SK-N-SH (cell line): ENCODE measurements at regions not wholly inside any gene's neighbourhood (a gene's known extent, or its start where the extent isn't known, plus 50 kb on each side); places are given as distances from the start of the nearest gene placed in this dataset.

ENCODE experiments used
- CTCF ChIA-PET: fragments of 300-600, 350-600 bp; formaldehyde crosslinking; extraction: SDS; loops from one replicate; lab custom pipeline; 2021; lab: Yijun Ruan, JAX
- POLR2A ChIA-PET: fragments of 350-600 bp; sonication (Branson Sonifier 250); formaldehyde crosslinking; extraction: SDS; loops from one replicate; lab custom pipeline; 2020; ENCODE audit warnings: antibody characterized with exemption, inconsistent platforms; lab: Yijun Ruan, JAX
- DNase-seq: peaks from one replicate; pipeline ENCODE4 v3.0.0; 2012
- H2AFZ ChIP-seq: fragments of 200-600 bp; sonication (generic); 2 replicates; pipeline ENCODE4 v1.8.1; 2016; ENCODE audit warnings: antibody characterized with exemption, mild to moderate bottlenecking, low read depth
- H3F3A ChIP-seq: fragments of 200-600 bp; sonication (generic); replicated peaks from 2 replicates; pipeline ENCODE3; 2016; ENCODE audit warnings: antibody characterized with exemption, mild to moderate bottlenecking; ENCODE audit not compliant: insufficient read depth
- H3K27ac ChIP-seq, 2 experiments: fragments of 200-500 bp in 1 of 2; fragments of 200-600 bp in 1 of 2; sonication (Bioruptor generic) in 1 of 2; sonication (generic), shearing (Covaris generic) in 1 of 2; 2 replicates each; pipeline versions ENCODE4 v1.5.1 to v1.6.1; 2014 to 2016; ENCODE audit warnings: low read depth in 2 of 2, inconsistent platforms in 1 of 2, low read length in 1 of 2, mild to moderate bottlenecking in 1 of 2, mixed read lengths in 1 of 2
- H3K27me3 ChIP-seq: fragments of 200-600 bp; sonication (generic), shearing (Covaris generic); 2 replicates; pipeline ENCODE4 v1.6.1; 2016; ENCODE audit warnings: mixed run types; ENCODE audit not compliant: insufficient read depth
- H3K36me3 ChIP-seq, 2 experiments: fragments of 200-500 bp in 1 of 2; fragments of 200-600 bp in 1 of 2; sonication (Bioruptor generic) in 1 of 2; sonication (generic) in 1 of 2; replicated peaks in 1 of 2; 2 replicates each; pipeline versions ENCODE3 to v1.5.1; 2014 to 2016; ENCODE audit warnings: low read length in 1 of 2, mild to moderate bottlenecking in 1 of 2; ENCODE audit not compliant: insufficient read depth in 2 of 2, control insufficient read depth in 1 of 2
- H3K4me1 ChIP-seq, 2 experiments: fragments of 200-500 bp in 1 of 2; fragments of 200-600 bp in 1 of 2; sonication (Bioruptor generic) in 1 of 2; sonication (generic), shearing (Covaris generic) in 1 of 2; 2 replicates each; pipeline versions ENCODE4 v1.5.1 to v1.6.1; 2014 to 2016; ENCODE audit warnings: low read depth in 1 of 2, low read length in 1 of 2, mixed run types in 1 of 2; ENCODE audit not compliant: insufficient read depth in 2 of 2, control insufficient read depth in 1 of 2
- H3K4me2 ChIP-seq: fragments of 200-600 bp; sonication (generic), shearing (Covaris generic); 2 replicates; pipeline ENCODE4 v1.6.1; 2017; ENCODE audit warnings: mixed run types
- H3K4me3 ChIP-seq, 2 experiments: fragments of 200-500 bp in 1 of 2; fragments of 200-600 bp in 1 of 2; sonication (Bioruptor generic) in 1 of 2; sonication (generic), shearing (Covaris generic) in 1 of 2; 2 replicates each; pipeline versions ENCODE4 v1.5.1 to v1.8.1; 2014 to 2016; ENCODE audit warnings: low read depth in 2 of 2, inconsistent platforms in 1 of 2, low read length in 1 of 2, mild to moderate bottlenecking in 1 of 2, mixed read lengths in 1 of 2, moderate library complexity in 1 of 2
- H3K79me2 ChIP-seq: fragments of 200-600 bp; sonication (generic); 2 replicates; pipeline ENCODE4 v1.8.1; 2017; ENCODE audit warnings: mild to moderate bottlenecking; ENCODE audit not compliant: insufficient read depth
- H3K9ac ChIP-seq: fragments of 200-600 bp; sonication (generic); 2 replicates; pipeline ENCODE4 v1.6.1; 2017; ENCODE audit warnings: mixed run types
- H3K9me2 ChIP-seq: fragments of 200-600 bp; sonication (generic); 2 replicates; pipeline ENCODE4 v1.6.1; 2017; ENCODE audit warnings: mixed run types
- H3K9me3 ChIP-seq: fragments of 200-600 bp; sonication (generic); 2 replicates; pipeline ENCODE4 v1.6.1; 2017; ENCODE audit warnings: mixed run types, mild to moderate bottlenecking, moderate library complexity
- H4K20me1 ChIP-seq: fragments of 200-600 bp; sonication (generic); 2 replicates; pipeline ENCODE4 v1.6.1; 2017; ENCODE audit warnings: mild to moderate bottlenecking, mixed run types; ENCODE audit not compliant: insufficient read depth
- CHD2 ChIP-seq: fragments of 150-350 bp; IDR thresholded peaks from 2 replicates; pipeline ENCODE4 v1.6.1; 2018; ENCODE audit warnings: low read length; ENCODE audit not compliant: partially characterized antibody
- CTCF ChIP-seq: fragments of 200-600 bp; sonication (generic); IDR thresholded peaks from 2 replicates; pipeline ENCODE4 v1.6.1; 2017; ENCODE audit warnings: antibody characterized with exemption, mild to moderate bottlenecking, moderate library complexity
- FOXJ3 ChIP-seq: sonication (generic); formaldehyde crosslinking; IDR thresholded peaks from 2 replicates; pipeline ENCODE4 v1.5.1; 2020; ENCODE audit warnings: mild to moderate bottlenecking, missing genetic modification reagents
- FOXM1 ChIP-seq: IDR thresholded peaks from 2 replicates; pipeline ENCODE4 v1.4.0; 2012; ENCODE audit warnings: low read depth, mild to moderate bottlenecking
- GABPA ChIP-seq: IDR thresholded peaks from 2 replicates; pipeline ENCODE4 v1.4.0; 2012; ENCODE audit warnings: low read depth, mild to moderate bottlenecking
- GATA2 ChIP-seq: sonication (generic); formaldehyde crosslinking; IDR thresholded peaks from 2 replicates; pipeline ENCODE4 v1.5.0; 2020; ENCODE audit warnings: mild to moderate bottlenecking, missing genetic modification reagents
- JUND ChIP-seq: IDR thresholded peaks from 2 replicates; pipeline ENCODE4 v1.4.0; 2012
- MXI1 ChIP-seq: IDR thresholded peaks from 2 replicates; pipeline ENCODE4 v1.6.1; 2012; ENCODE audit warnings: mild to moderate bottlenecking, low read depth, low read length, improper control_type of control experiment
- NRF1 ChIP-seq: IDR thresholded peaks from 2 replicates; pipeline ENCODE4 v1.6.1; 2012; ENCODE audit warnings: low read depth, mild to moderate bottlenecking, low read length
- POLR2AphosphoS5 ChIP-seq: IDR thresholded peaks from 2 replicates; pipeline ENCODE4 v1.6.1; 2012; ENCODE audit warnings: low read depth, low read length
- RAD21 ChIP-seq: IDR thresholded peaks from 2 replicates; pipeline ENCODE4 v1.6.1; 2012; ENCODE audit warnings: mild to moderate bottlenecking, low read length
- RCOR1 ChIP-seq: fragments of 150-350 bp; IDR thresholded peaks from 2 replicates; pipeline ENCODE4 v1.6.1; 2017; ENCODE audit warnings: antibody characterized with exemption, low read length
- REST ChIP-seq: IDR thresholded peaks from 2 replicates; pipeline ENCODE4 v1.6.1; 2012; ENCODE audit warnings: mild to moderate bottlenecking, low read depth, low read length, moderate library complexity
- SIN3A ChIP-seq: IDR thresholded peaks from 2 replicates; pipeline ENCODE4 v1.6.1; 2012; ENCODE audit warnings: low read depth, mild to moderate bottlenecking, low read length, moderate library complexity, borderline replicate concordance
- YY1 ChIP-seq: IDR thresholded peaks from 2 replicates; pipeline ENCODE4 v1.4.0; 2012; ENCODE audit warnings: low read depth, mild to moderate bottlenecking
- TF ChIP-seq, protein P1 (sequence below): IDR thresholded peaks from 2 replicates; pipeline ENCODE4; 2012
- TF ChIP-seq, protein P2 (sequence below): IDR thresholded peaks from 2 replicates; pipeline ENCODE4 v1.4.0; 2012; ENCODE audit warnings: low read depth, borderline replicate concordance
- TF ChIP-seq, protein P3 (sequence below): fragments of 150-350 bp; IDR thresholded peaks from 2 replicates; pipeline ENCODE4 v1.6.1; 2016; ENCODE audit warnings: mild to moderate bottlenecking, low read depth, low read length

- ChIA-PET CTCF (interaction anchor here (0.8 to 5.8 kb wide), 29 partner anchors 10 to 840 kb away, joined by 3 to 71 read pairs (median 6); no protein-coding TSS in a partner anchor), POLR2A (no interaction called here)
- TF ChIP-seq, protein P1, sequence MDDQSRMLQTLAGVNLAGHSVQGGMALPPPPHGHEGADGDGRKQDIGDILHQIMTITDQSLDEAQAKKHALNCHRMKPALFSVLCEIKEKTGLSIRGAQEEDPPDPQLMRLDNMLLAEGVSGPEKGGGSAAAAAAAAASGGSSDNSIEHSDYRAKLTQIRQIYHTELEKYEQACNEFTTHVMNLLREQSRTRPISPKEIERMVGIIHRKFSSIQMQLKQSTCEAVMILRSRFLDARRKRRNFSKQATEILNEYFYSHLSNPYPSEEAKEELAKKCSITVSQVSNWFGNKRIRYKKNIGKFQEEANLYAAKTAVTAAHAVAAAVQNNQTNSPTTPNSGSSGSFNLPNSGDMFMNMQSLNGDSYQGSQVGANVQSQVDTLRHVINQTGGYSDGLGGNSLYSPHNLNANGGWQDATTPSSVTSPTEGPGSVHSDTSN, result no peak
- TF ChIP-seq GATA2 (CRISPR knock-in tag), result no peak
- no peak for TF ChIP-seq NRF1
- TF ChIP-seq MXI1, result no peak
- TF ChIP-seq CTCF, result no peak
- no peak for TF ChIP-seq RAD21
- no peak for TF ChIP-seq SIN3A
- TF ChIP-seq, protein P2, sequence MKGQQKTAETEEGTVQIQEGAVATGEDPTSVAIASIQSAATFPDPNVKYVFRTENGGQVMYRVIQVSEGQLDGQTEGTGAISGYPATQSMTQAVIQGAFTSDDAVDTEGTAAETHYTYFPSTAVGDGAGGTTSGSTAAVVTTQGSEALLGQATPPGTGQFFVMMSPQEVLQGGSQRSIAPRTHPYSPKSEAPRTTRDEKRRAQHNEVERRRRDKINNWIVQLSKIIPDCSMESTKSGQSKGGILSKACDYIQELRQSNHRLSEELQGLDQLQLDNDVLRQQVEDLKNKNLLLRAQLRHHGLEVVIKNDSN, result no peak
- TF ChIP-seq REST, result no peak
- no peak for TF ChIP-seq GABPA
- no peak for TF ChIP-seq CHD2
- TF ChIP-seq YY1, result no peak
- no peak for TF ChIP-seq FOXJ3 (CRISPR knock-in tag)
- TF ChIP-seq RCOR1, result no peak
- TF ChIP-seq JUND, result no peak
- TF ChIP-seq FOXM1, result no peak
- TF ChIP-seq POLR2AphosphoS5, result no peak
- TF ChIP-seq, protein P3, sequence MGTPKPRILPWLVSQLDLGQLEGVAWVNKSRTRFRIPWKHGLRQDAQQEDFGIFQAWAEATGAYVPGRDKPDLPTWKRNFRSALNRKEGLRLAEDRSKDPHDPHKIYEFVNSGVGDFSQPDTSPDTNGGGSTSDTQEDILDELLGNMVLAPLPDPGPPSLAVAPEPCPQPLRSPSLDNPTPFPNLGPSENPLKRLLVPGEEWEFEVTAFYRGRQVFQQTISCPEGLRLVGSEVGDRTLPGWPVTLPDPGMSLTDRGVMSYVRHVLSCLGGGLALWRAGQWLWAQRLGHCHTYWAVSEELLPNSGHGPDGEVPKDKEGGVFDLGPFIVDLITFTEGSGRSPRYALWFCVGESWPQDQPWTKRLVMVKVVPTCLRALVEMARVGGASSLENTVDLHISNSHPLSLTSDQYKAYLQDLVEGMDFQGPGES, result no peak
- no peaks in the 10 kb centered on the region for H3K9me3 ChIP-seq
- no peaks in the 10 kb centered on the region for H3F3A ChIP-seq
- no peak overlapping the region for H3K9ac ChIP-seq
- no peak overlapping the region for H3K4me3 ChIP-seq
- no peaks in the 10 kb centered on the region for H3K36me3 ChIP-seq
- H3K27me3 ChIP-seq, result no peaks in the 10 kb centered on the region; the same call in 1 of the 2 replicates
- H3K9me2 ChIP-seq, result no peaks in the 10 kb centered on the region
- no peak for DNase-seq
- H3K4me1 ChIP-seq, result no peaks in the 10 kb centered on the region
- no peaks in the 10 kb centered on the region for H4K20me1 ChIP-seq
- no peak overlapping the region for H3K27ac ChIP-seq
- H3K79me2 ChIP-seq, result no peaks in the 10 kb centered on the region
- no peak overlapping the region for H3K4me2 ChIP-seq
- H2AFZ ChIP-seq, result no peak overlapping the region
Observed at GRCh38 chr14:62125793-62126192, 363.6 kb downstream of the SNAPC1 start.
